GM19035 (cell line): ENCODE measurements at regions not wholly inside any gene's neighbourhood (a gene's known extent, or its start where the extent isn't known, plus 50 kb on each side); places are given as distances from the start of the nearest gene placed in this dataset.

Experiments used
- ATAC-seq: cut with Tn5 transposase; IDR thresholded peaks from one replicate; pipeline ENCODE4 v1.9.1; 2021; ENCODE audit not compliant: unreplicated experiment

- ATAC-seq, result no peak
Observed at GRCh38 chr6:168837254-168838036, 396.5 kb downstream of the SMOC2 start.

- ATAC-seq, result no peak
Observed at GRCh38 chr6:168835991-168836390, 395.0 kb downstream of the SMOC2 start.

GRCh38 chr6:168834801-168835200, 393.8 kb downstream of the SMOC2 start:
- no peak for ATAC-seq

- ATAC-seq, result no peak
Observed at GRCh38 chr6:168834042-168834587, 393.1 kb downstream of the SMOC2 start.

- ATAC-seq, result no peak
Observed at GRCh38 chr6:168828800-168829199, 387.8 kb downstream of the SMOC2 start.

- no peak for ATAC-seq
Observed at GRCh38 chr6:168828035-168828434, 387.1 kb downstream of the SMOC2 start.

GRCh38 chr6:168827586-168827871, 386.5 kb downstream of the SMOC2 start:
- ATAC-seq, result no peak

- no peak for ATAC-seq
Observed at GRCh38 chr6:168826726-168827585, 386.0 kb downstream of the SMOC2 start.

- no peak for ATAC-seq
Observed at GRCh38 chr6:168826078-168826390, 385.1 kb downstream of the SMOC2 start.

- no peak for ATAC-seq
Observed at GRCh38 chr6:168825226-168826077, 384.5 kb downstream of the SMOC2 start.

- no peak for ATAC-seq
Observed at GRCh38 chr6:168823397-168824212, 382.6 kb downstream of the SMOC2 start.

GRCh38 chr6:168822376-168822775, 381.4 kb downstream of the SMOC2 start:
- no peak for ATAC-seq

GRCh38 chr6:168819546-168819945, 378.6 kb downstream of the SMOC2 start:
- no peak for ATAC-seq

GRCh38 chr6:168817558-168818159, 376.7 kb downstream of the SMOC2 start:
- ATAC-seq, result no peak

- ATAC-seq, result no peak
Observed at GRCh38 chr6:168815229-168815628, 374.2 kb downstream of the SMOC2 start.

- no peak for ATAC-seq
Observed at GRCh38 chr6:168808232-168808631, 367.2 kb downstream of the SMOC2 start.

GRCh38 chr6:168804331-168804730, 363.3 kb downstream of the SMOC2 start:
- ATAC-seq, result no peak

- no peak for ATAC-seq
Observed at GRCh38 chr6:168803874-168804273, 362.9 kb downstream of the SMOC2 start.

- ATAC-seq, result no peak
Observed at GRCh38 chr6:168799067-168799466, 358.1 kb downstream of the SMOC2 start.

- ATAC-seq, result no peak
Observed at GRCh38 chr6:168796106-168796505, 355.1 kb downstream of the SMOC2 start.
